ENCODE measurements at regions not wholly inside any gene's neighbourhood (a gene's known extent, or its start where the extent isn't known, plus 50 kb on each side); places are given as distances from the start of the nearest gene placed in this dataset.
"Not testable (repeated sequence)": the region's sequence is repeated elsewhere in the genome, so short reads cannot be mapped to it uniquely, and the experiment has no call there.

DNA sequence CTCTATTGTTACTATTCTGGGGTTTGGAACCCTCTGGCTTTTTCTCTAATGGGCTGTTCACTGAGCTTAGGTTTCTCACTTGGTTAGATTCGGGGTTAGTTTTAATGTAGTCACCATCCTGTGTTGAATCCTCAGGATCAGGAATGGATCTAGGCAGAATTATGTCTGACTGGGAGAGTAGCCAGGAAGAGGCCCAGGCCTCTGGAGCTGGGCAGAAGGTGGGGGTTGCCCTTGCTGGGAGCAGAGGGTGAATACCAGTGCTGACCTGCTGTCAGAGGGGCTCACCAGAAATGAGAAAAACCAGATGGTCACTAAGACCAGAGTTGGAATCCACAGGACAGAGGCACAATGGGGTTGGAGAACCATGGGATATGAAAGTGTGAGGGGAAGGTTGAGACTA lies 126.6 kb upstream of the SLC4A4 start:
- no peak for DNase-seq

GRCh38 chr4:71214578-71214977 lies 124.2 kb upstream of the SLC4A4 start:
- DNase-seq: no peak

DNA sequence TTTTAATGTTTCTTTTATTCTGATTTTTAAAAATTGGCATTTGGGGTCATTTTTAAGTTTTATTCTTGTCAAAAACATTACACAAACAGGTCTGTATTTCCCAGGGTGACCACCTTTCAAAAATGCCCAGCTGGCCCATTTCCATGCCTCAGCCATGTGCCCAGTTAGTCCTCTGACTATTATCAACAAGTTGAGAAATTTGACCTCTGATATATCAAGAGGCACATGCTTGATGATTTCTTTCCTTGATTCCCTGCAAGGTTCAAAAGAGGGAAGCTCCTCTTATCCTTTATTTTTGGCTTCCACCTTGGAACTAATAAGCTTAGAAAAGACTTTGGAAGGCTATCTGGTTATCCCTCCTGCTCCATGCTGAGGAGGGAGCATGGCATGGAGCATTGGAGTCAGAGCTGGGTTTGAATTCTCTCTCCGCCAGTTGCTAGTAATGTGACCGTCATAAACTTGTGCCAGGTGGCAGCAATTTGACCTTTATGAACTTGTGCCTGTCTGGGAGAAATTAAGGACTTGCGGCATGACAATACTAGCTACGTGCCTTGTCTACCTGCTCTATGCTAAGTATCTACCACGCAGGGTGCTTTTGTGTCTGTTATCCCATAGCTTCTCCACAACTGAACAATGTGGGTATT lies 122.4 kb upstream of the SLC4A4 start:
- no peak for DNase-seq

GRCh38 chr4:71217688-71218087 lies 121.1 kb upstream of the SLC4A4 start:
- DNase-seq: no peak

DNA sequence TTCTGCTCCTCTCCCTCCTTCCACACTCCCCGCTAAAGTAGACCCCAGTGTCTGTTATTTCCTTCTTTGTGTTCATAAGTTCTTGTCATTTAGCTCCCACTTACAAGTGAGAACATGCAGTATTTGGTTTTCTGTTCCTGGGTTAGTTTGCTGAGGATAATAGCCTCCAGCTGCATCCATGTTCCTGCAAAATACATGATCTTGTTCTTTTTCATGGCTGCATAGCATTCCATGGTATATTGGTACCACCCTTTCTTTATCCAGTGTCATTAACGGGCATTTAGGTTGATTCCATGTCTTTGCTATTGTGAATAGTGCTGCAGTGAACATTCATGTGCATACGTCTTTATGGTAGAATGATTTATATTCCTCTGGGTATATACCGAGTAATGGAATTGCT lies 118.0 kb upstream of the SLC4A4 start:
- DNase-seq: not testable (repeated sequence)

DNA sequence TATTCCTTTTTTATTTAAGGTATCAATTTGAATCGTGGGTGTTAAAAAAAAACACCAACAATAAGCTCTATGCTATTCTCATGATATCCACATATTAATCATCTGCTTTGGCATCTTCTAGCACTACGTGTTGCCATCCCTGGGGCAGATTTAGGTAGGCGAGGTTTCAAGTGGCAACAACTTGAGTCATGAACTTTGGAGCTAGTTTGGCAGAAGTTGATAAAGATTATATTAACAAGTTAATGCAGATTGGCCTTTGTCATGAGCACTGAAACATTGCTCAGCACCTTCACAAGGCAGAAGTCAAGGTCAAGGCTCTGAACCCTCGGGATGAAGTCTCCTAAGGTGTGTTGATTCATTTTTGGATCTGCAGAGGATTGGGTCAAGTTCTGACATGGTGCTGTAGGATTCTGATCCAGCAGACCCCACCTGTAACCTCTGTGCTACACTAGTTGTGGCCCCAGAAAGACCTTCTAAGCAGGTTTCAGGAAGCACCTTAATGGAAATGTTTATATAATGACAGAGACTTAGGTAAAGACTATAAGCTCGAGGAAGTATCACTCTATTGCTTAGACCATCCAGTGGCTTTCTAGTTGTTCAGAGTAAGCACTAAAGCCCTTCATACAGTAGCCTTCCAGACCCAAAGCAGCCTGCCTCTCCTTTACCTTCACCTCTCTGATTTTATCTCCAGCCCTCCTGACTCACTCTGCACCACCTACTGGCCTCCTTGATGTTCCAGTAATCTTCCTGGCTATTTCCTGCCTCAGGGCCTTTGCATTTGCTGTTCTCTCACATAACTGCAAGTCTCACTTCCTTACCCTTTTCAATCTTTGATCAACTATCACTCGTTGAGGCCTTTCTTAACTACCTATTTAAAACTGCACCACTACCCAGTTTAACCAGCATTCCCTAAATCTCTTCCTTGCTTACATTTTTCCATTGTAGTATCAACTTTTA lies 117.0 kb upstream of the SLC4A4 start:
- no peak for DNase-seq

GRCh38 chr4:71222661-71223060 lies 116.2 kb upstream of the SLC4A4 start:
- DNase-seq: no peak

GRCh38 chr4:71229477-71230270 lies 109.1 kb upstream of the SLC4A4 start:
- DNase-seq: no peak

DNA sequence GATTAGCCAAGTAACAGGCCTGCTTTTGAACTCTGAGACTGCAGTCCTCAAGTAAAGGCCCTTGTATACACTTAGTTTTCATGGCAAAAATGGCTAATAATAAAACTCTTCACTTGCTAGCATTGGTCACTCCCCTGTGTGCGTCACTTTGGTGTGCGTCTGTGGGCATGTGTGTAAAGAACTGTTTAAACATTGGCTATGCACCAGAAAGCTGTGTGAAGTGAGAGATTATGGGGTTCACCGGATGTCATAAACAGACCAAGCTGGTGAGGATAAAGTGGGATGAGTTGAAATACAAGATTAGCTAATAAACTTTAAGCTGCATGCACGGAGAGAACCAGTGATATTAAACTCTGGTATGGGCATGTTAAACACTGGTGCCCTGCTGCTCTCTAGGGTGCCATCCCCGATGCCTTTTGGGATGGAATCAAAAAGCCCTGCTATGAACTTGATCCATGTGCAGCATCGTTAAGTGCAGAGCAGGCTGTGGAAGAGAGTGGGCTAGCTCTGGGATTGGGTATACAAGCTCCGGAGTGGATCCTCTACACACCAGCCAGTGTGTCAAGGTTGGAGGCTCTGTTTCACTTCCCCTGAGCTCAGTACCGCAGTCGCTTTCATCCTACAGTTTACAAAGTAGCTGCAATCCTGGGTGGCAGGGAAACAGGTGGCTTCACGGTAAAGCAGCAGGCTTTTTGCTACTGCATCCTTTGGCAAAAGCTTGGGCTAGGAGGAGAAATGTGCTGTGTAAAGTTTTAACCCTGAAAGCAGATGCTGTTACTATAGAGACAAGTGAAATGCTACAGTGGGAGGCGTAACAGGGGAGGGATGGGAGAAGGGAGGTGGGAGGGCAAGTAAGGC lies 108.3 kb upstream of the SLC4A4 start:
- DNase-seq: no peak

- no peak for DNase-seq
Observed at GRCh38 chr4:71231129-71232055, 107.4 kb upstream of the SLC4A4 start.

DNA sequence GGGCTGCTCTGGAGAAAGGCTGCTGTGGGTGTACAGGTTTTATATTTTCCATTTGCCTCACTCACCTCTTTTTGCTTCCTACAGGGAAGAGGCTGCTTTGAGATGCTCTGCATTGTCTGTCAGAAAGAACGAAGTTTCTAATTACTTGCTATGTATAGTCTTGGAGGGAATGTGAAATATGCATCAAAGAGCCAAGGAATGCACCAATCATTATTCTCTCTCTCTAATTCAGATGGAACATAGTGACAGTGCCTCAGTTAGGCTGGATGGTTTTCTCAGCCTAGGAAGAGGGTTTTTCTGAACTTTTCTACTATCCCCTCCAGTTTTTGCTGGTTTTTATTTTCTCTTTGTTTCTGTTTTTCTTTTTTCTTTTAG lies 106.8 kb upstream of the SLC4A4 start:
- DNase-seq: no peak

DNA sequence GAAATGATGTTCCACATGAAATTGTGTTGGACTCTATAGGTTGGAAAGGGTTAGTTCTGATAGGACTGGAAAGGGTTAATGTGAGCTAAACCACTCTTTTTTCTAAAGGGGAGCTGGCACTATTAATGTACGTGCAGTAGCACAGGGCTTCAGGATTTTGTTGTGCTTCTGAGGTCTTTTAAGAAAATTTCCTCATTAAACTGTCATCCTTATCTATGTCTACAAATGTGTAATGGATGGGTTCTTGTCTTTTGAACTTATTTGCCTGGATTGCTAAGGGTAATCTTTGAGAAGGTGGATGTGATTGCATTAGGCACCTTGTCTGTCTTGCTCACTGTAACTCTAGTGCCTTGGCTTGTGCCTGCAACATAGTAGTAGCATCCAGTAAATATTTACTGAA lies 106.0 kb upstream of the SLC4A4 start:
- no peak for DNase-seq

GRCh38 chr4:71235311-71236201 lies 103.3 kb upstream of the SLC4A4 start:
- DNase-seq: no peak

GRCh38 chr4:71236226-71236625 lies 102.6 kb upstream of the SLC4A4 start:
- no peak for DNase-seq

GRCh38 chr4:71237641-71238040 lies 101.2 kb upstream of the SLC4A4 start:
- no peak for DNase-seq

- DNase-seq: no peak
Observed at GRCh38 chr4:71239365-71239764, 99.5 kb upstream of the SLC4A4 start.

GRCh38 chr4:71240094-71240493 lies 98.7 kb upstream of the SLC4A4 start:
- DNase-seq: no peak

GRCh38 chr4:71241501-71242288 lies 97.1 kb upstream of the SLC4A4 start:
- no peak for DNase-seq

DNA sequence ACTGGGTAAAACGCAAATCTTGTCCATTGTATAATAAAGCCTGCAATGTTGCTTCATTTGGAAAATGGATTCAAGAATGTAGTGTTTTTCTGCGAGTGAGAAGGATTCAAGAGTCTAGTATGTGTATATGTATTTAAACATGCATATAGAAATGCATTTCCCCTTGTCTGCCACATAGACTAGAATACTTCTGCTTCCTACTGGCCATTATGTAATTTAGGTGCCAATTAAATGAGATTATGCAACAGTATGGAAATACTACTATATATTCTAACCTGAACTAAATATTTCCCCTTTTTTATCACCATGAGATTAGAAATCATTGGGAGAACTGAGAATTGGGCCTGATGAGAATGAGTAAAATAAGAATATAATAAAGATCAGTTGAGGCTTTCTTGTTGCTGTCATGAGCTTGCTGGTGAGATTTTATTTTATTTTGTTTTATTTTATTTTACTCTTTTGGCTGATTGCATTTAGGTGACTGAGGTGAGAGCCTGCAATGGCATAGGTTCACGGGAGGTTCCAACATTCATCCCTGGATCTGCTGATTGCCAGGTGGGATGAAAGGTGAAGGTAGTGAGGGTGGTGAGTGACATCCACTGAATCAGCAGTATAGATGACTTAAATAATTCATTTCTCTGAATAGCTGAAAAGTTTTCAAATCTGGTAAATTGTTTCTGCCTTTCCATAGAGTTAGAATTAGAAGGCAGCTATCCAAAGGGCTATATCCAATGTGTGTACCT lies 95.6 kb upstream of the SLC4A4 start:
- DNase-seq: no peak
